ENCODE measurements at regions not wholly inside any gene's neighbourhood (a gene's known extent, or its start where the extent isn't known, plus 50 kb on each side); places are given as distances from the start of the nearest gene placed in this dataset.

DNA sequence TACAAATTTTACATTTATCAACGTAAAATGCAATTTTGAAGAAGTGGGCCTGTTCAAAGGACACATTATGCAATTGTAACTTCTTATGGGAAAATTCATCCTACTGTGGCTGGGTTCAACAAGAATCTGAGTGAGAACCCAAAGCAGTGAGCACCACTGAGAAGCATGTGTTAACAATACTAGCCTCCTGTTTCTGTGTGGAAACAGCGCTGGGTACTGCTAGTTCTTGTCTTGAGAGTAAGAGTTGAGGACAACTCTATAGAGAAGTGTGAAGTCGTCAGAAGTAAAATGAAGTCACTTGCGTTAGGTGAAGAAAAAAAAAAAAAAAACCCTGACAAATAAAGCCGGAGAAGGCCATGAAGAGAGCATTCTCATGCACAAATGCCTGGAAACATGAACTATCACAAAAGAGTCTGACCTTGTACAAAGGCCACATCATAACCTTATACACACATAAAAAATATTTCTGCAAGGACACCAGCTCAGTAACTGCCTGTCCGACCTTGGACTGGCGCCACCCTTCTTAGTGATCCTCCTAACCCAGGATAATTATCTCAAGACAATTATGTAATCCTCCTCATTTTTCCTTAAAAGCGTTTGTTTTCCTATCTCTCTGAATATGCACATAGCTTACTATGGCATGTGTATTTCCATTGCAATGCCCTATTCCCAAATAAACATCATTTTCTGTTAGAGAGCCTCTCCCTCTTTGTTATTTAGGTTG, 554.9 kb downstream of the HTR7 start:
- no TSS peak for BruUV-seq (replicated peaks)
- no peaks in the 10 kb centered on the region for H3K36me3 ChIP-seq (ENCODE audit: insufficient read depth, low read length)
- no peak overlapping the region for H3K27ac ChIP-seq (ENCODE audit: low read depth, low read length, poor library complexity, severe bottlenecking)
- TF ChIP-seq, protein P1, sequence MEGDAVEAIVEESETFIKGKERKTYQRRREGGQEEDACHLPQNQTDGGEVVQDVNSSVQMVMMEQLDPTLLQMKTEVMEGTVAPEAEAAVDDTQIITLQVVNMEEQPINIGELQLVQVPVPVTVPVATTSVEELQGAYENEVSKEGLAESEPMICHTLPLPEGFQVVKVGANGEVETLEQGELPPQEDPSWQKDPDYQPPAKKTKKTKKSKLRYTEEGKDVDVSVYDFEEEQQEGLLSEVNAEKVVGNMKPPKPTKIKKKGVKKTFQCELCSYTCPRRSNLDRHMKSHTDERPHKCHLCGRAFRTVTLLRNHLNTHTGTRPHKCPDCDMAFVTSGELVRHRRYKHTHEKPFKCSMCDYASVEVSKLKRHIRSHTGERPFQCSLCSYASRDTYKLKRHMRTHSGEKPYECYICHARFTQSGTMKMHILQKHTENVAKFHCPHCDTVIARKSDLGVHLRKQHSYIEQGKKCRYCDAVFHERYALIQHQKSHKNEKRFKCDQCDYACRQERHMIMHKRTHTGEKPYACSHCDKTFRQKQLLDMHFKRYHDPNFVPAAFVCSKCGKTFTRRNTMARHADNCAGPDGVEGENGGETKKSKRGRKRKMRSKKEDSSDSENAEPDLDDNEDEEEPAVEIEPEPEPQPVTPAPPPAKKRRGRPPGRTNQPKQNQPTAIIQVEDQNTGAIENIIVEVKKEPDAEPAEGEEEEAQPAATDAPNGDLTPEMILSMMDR (conservative IDR thresholded peaks at IDR 0.05; ENCODE audit: low read length), result no peak
- no peak for TF ChIP-seq EZH2phosphoT487 (IDR thresholded peaks at IDR 0.05; ENCODE audit: borderline replicate concordance, low read depth, low read length)
- H3K9me2 ChIP-seq (ENCODE audit: insufficient read depth, low read length), result no peaks in the 10 kb centered on the region
- intact Hi-C loops (cut with micrococcal nuclease; ENCODE audit: unreplicated experiment), result no loop called here
- H3K4me2 ChIP-seq (ENCODE audit: low read length), result no peak overlapping the region
- no peak for DNase-seq (ENCODE audit: low spot score)
- no peaks in the 10 kb centered on the region for H3K9me3 ChIP-seq (ENCODE audit: low read length)
- H3K4me1 ChIP-seq (ENCODE audit: insufficient read depth, low read length, poor library complexity, severe bottlenecking), result no peaks in the 10 kb centered on the region
- H3K79me2 ChIP-seq (ENCODE audit: insufficient read depth, low read depth, low read length), result no peaks in the 10 kb centered on the region
- ChIA-PET CTCF (ENCODE audit: unreplicated experiment) (no interaction called here), POLR2A (interaction anchor here (0.6 kb wide), 1 partner anchor 103 kb away, joined by 3 read pairs; no protein-coding TSS in a partner anchor)
- H2AFZ ChIP-seq (ENCODE audit: low read length), result no peak overlapping the region
- no peak overlapping the region for H3K4me3 ChIP-seq (ENCODE audit: low read depth, low read length, poor library complexity, severe bottlenecking)
- H4K20me1 ChIP-seq (ENCODE audit: insufficient read depth, low read length), result no peaks in the 10 kb centered on the region

DNA sequence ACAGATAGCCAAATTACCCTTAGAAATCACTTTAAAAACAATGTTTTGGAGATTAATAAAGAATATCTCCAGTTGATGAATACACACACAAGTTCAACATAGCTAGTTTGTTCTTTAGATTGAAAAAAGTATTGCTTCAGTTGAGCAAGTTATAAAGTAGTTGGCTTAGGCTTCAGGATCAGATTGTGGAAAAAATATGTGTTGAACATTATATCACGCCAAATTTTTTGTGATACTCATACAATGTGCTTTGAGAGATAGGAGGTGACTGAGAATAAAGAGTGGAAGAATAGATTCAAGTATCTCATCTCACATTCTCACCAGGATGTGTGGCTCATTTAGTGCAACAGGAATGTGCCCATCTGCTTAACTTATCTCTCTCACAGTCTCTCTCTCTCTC, 553.3 kb downstream of the HTR7 start:
- no peaks in the 10 kb centered on the region for H3K9me2 ChIP-seq (ENCODE audit: insufficient read depth, low read length)
- no peaks in the 10 kb centered on the region for H3K36me3 ChIP-seq (ENCODE audit: insufficient read depth, low read length)
- H3K79me2 ChIP-seq (ENCODE audit: insufficient read depth, low read depth, low read length), result no peaks in the 10 kb centered on the region
- H3K4me2 ChIP-seq (ENCODE audit: low read length), result no peak overlapping the region
- no peak for TF ChIP-seq EZH2phosphoT487 (IDR thresholded peaks at IDR 0.05; ENCODE audit: borderline replicate concordance, low read depth, low read length)
- TF ChIP-seq, protein P1 (conservative IDR thresholded peaks at IDR 0.05; ENCODE audit: low read length), result no peak
- BruUV-seq (replicated peaks), result no TSS peak
- H3K27ac ChIP-seq (ENCODE audit: low read depth, low read length, poor library complexity, severe bottlenecking), result no peak overlapping the region
- no peaks in the 10 kb centered on the region for H3K4me1 ChIP-seq (ENCODE audit: insufficient read depth, low read length, poor library complexity, severe bottlenecking)
- no peak for DNase-seq (ENCODE audit: low spot score)
- no peaks in the 10 kb centered on the region for H3K9me3 ChIP-seq (ENCODE audit: low read length)
- POLR2A ChIA-PET, result no interaction called here
- H2AFZ ChIP-seq (ENCODE audit: low read length), result no peak overlapping the region
- CTCF ChIA-PET (ENCODE audit: unreplicated experiment), result no interaction called here
- H4K20me1 ChIP-seq (ENCODE audit: insufficient read depth, low read length), result no peaks in the 10 kb centered on the region
- H3K4me3 ChIP-seq (ENCODE audit: low read depth, low read length, poor library complexity, severe bottlenecking), result no peak overlapping the region
- intact Hi-C loops (cut with micrococcal nuclease; ENCODE audit: unreplicated experiment), result no loop called here

DNA sequence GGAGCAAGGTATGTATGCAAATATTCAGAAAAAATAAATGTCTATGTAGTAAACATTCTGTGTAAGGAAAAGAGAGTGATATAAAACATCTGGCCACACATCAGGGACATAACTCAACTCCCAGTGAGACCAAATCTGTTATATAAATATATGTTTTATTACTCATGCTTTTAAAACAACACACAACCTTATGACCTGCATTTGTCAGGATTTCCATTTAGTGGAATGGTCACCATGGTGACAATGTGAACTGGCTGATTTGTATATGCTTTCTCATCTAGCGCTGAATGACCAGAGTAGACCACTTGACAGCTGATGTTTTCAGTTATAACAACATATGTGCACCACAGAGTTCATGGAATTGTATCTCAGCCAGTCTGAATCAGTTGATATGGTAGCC, 551.7 kb downstream of the HTR7 start:
- TF ChIP-seq, protein P1 (conservative IDR thresholded peaks at IDR 0.05; ENCODE audit: low read length), result no peak
- no peak for TF ChIP-seq EZH2phosphoT487 (IDR thresholded peaks at IDR 0.05; ENCODE audit: borderline replicate concordance, low read depth, low read length)
- no peak overlapping the region for H3K27ac ChIP-seq (ENCODE audit: low read depth, low read length, poor library complexity, severe bottlenecking)
- H3K79me2 ChIP-seq (ENCODE audit: insufficient read depth, low read depth, low read length), result no peaks in the 10 kb centered on the region
- H3K9me3 ChIP-seq (ENCODE audit: low read length), result no peaks in the 10 kb centered on the region
- CTCF ChIA-PET (ENCODE audit: unreplicated experiment), result no interaction called here
- POLR2A ChIA-PET, result no interaction called here
- intact Hi-C loops (cut with micrococcal nuclease; ENCODE audit: unreplicated experiment), result no loop called here
- H3K4me3 ChIP-seq (ENCODE audit: low read depth, low read length, poor library complexity, severe bottlenecking), result no peak overlapping the region
- no peaks in the 10 kb centered on the region for H3K36me3 ChIP-seq (ENCODE audit: insufficient read depth, low read length)
- no peak for DNase-seq (ENCODE audit: low spot score)
- BruUV-seq (replicated peaks), result no TSS peak
- H4K20me1 ChIP-seq (ENCODE audit: insufficient read depth, low read length), result no peaks in the 10 kb centered on the region
- H2AFZ ChIP-seq (ENCODE audit: low read length), result no peak overlapping the region
- no peaks in the 10 kb centered on the region for H3K4me1 ChIP-seq (ENCODE audit: insufficient read depth, low read length, poor library complexity, severe bottlenecking)
- no peaks in the 10 kb centered on the region for H3K9me2 ChIP-seq (ENCODE audit: insufficient read depth, low read length)
- no peak overlapping the region for H3K4me2 ChIP-seq (ENCODE audit: low read length)

Data from OCI-LY7 (cell line).